ENCODE measurements at regions not wholly inside any gene's neighbourhood (a gene's known extent, or its start where the extent isn't known, plus 50 kb on each side); places are given as distances from the start of the nearest gene placed in this dataset.

GRCh38 chr13:50323440-50324065 is 308.3 kb downstream of the KCNRG start:
- ATAC-seq (no peak), DNase-seq (no peak)
- no peak for TF ChIP-seq CTCF (IDR thresholded peaks at IDR 0.05)
- Mint-ChIP-seq H3K4me1 (peaks cover 23 to 32% of the 10 kb centered on the region in 2 donors), H3K27me3 (ENCODE audit: low read depth in 2 of 2) (peaks cover 0 to 2% of the 10 kb centered on the region in 2 donors), H3K27ac (no peak overlapping the region), H3K36me3 (no peaks in the 10 kb centered on the region), H3K4me3 (no peak overlapping the region), H3K9me3 (no peaks in the 10 kb centered on the region)
- peaks cover 16% of the 10 kb centered on the region for H3K4me1 ChIP-seq (ENCODE audit: control insufficient read depth, insufficient read depth, low read length)
- no peaks in the 10 kb centered on the region for H3K36me3 ChIP-seq (ENCODE audit: control insufficient read depth, insufficient read depth, low read length)
- WGBS (ENCODE audit: insufficient coverage): 93% methylated on average over 3 of the region's 3 CpGs
- no peak overlapping the region for H3K27ac ChIP-seq (ENCODE audit: low read length)
- intact Hi-C loops (cut with micrococcal nuclease): no loop called here
- H3K9me3 ChIP-seq (ENCODE audit: control insufficient read depth, insufficient read depth, low read length): no peaks in the 10 kb centered on the region
- H3K4me3 ChIP-seq (ENCODE audit: low read length): no peak overlapping the region
- H3K27me3 ChIP-seq (ENCODE audit: control insufficient read depth, insufficient read depth, low read length): no peaks in the 10 kb centered on the region

- Mint-ChIP-seq H3K27ac (no peak overlapping the region), H3K36me3 (no peaks in the 10 kb centered on the region), H3K4me3 (no peak overlapping the region), H3K27me3 (ENCODE audit: low read depth in 2 of 2) (peaks cover 0 to 2% of the 10 kb centered on the region in 2 donors), H3K9me3 (no peaks in the 10 kb centered on the region), H3K4me1 (peaks cover 0 to 8% of the 10 kb centered on the region in 2 donors)
- WGBS (ENCODE audit: insufficient coverage): 82% methylated on average over 3 of the region's 3 CpGs
- H3K4me3 ChIP-seq (ENCODE audit: low read length): no peak overlapping the region
- H3K9me3 ChIP-seq (ENCODE audit: control insufficient read depth, insufficient read depth, low read length): no peaks in the 10 kb centered on the region
- TF ChIP-seq CTCF (IDR thresholded peaks at IDR 0.05): no peak
- ATAC-seq (no peak), DNase-seq (no peak)
- intact Hi-C loops (cut with micrococcal nuclease): no loop called here
- H3K4me1 ChIP-seq (ENCODE audit: control insufficient read depth, insufficient read depth, low read length): no peaks in the 10 kb centered on the region
- no peak overlapping the region for H3K27ac ChIP-seq (ENCODE audit: low read length)
- H3K36me3 ChIP-seq (ENCODE audit: control insufficient read depth, insufficient read depth, low read length): no peaks in the 10 kb centered on the region
- no peaks in the 10 kb centered on the region for H3K27me3 ChIP-seq (ENCODE audit: control insufficient read depth, insufficient read depth, low read length)
Measured at GRCh38 chr13:50326271-50326670, 311.0 kb downstream of the KCNRG start.

GRCh38 chr13:50326811-50327210 is 311.6 kb downstream of the KCNRG start:
- Histone ChIP-seq H3K36me3 (ENCODE audit: control insufficient read depth, insufficient read depth, low read length) (no peaks in the 10 kb centered on the region), H3K4me3 (ENCODE audit: low read length) (no peak overlapping the region), H3K27ac (ENCODE audit: low read length) (no peak overlapping the region), H3K27me3 (ENCODE audit: control insufficient read depth, insufficient read depth, low read length) (no peaks in the 10 kb centered on the region), H3K9me3 (ENCODE audit: control insufficient read depth, insufficient read depth, low read length) (no peaks in the 10 kb centered on the region), H3K4me1 (ENCODE audit: control insufficient read depth, insufficient read depth, low read length) (no peaks in the 10 kb centered on the region)
- no peaks in the 10 kb centered on the region for H3K36me3 Mint-ChIP-seq
- peaks cover 0 to 2% of the 10 kb centered on the region in 2 donors for H3K27me3 Mint-ChIP-seq (ENCODE audit: low read depth in 2 of 2)
- no peak overlapping the region for H3K27ac Mint-ChIP-seq
- DNase-seq: no peak
- H3K9me3 Mint-ChIP-seq: no peaks in the 10 kb centered on the region
- WGBS (ENCODE audit: insufficient coverage): 74% methylated on average over 3 of the region's 5 CpGs
- H3K4me3 Mint-ChIP-seq: no peak overlapping the region
- TF ChIP-seq CTCF (IDR thresholded peaks at IDR 0.05): no peak
- peaks cover 0 to 8% of the 10 kb centered on the region in 2 donors for H3K4me1 Mint-ChIP-seq
- intact Hi-C loops (cut with micrococcal nuclease): no loop called here
- no peak for ATAC-seq
